Body of pancreas (tissue), 4 donors: ENCODE measurements at regions not wholly inside any gene's neighbourhood (a gene's known extent, or its start where the extent isn't known, plus 50 kb on each side); places are given as distances from the start of the nearest gene placed in this dataset.

Experiments used
- POLR2A ChIP-seq, 3 donors: fragments of 450-650 bp; IDR thresholded peaks; one replicate each; pipeline ENCODE4 v1.6.1; 2016; ENCODE audit warnings: antibody characterized with exemption in 3 of 3, mild to moderate bottlenecking in 2 of 3
- TF ChIP-seq, protein P1 (sequence below), 7 experiments: fragments of 450-650 bp in 4 of 7; fragments of 200-600 bp in 3 of 7; sonication (generic) in 3 of 7; IDR thresholded peaks; one replicate each; pipeline ENCODE4 v1.5.1; 2016 to 2019; ENCODE audit warnings: antibody characterized with exemption in 7 of 7

DNA sequence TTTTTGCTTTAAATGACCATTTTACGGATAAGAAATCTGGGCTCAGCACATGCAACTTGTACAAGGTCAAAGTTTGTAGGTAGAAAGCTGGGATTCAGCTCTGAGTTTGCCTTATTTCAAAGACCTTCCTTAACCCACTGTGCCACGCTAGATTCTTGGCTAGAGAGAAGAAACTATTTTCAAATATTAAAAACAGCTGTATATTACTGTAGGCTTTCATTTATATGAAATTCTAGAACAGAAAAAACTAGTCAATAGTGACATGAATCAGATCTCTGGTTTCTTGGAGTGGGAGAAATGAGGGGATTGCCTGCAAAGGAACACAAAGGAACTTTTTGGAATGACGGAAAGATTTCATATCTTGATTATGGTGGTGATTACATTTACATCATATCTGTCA is 53.0 kb upstream of the C1GALT1 start:
- TF ChIP-seq, protein P1, sequence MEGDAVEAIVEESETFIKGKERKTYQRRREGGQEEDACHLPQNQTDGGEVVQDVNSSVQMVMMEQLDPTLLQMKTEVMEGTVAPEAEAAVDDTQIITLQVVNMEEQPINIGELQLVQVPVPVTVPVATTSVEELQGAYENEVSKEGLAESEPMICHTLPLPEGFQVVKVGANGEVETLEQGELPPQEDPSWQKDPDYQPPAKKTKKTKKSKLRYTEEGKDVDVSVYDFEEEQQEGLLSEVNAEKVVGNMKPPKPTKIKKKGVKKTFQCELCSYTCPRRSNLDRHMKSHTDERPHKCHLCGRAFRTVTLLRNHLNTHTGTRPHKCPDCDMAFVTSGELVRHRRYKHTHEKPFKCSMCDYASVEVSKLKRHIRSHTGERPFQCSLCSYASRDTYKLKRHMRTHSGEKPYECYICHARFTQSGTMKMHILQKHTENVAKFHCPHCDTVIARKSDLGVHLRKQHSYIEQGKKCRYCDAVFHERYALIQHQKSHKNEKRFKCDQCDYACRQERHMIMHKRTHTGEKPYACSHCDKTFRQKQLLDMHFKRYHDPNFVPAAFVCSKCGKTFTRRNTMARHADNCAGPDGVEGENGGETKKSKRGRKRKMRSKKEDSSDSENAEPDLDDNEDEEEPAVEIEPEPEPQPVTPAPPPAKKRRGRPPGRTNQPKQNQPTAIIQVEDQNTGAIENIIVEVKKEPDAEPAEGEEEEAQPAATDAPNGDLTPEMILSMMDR (IDR thresholded peaks at IDR 0.05): no peak
- TF ChIP-seq POLR2A (IDR thresholded peaks at IDR 0.05): no peak
